ENCODE measurements at regions not wholly inside any gene's neighbourhood (a gene's known extent, or its start where the extent isn't known, plus 50 kb on each side); places are given as distances from the start of the nearest gene placed in this dataset.

DNA sequence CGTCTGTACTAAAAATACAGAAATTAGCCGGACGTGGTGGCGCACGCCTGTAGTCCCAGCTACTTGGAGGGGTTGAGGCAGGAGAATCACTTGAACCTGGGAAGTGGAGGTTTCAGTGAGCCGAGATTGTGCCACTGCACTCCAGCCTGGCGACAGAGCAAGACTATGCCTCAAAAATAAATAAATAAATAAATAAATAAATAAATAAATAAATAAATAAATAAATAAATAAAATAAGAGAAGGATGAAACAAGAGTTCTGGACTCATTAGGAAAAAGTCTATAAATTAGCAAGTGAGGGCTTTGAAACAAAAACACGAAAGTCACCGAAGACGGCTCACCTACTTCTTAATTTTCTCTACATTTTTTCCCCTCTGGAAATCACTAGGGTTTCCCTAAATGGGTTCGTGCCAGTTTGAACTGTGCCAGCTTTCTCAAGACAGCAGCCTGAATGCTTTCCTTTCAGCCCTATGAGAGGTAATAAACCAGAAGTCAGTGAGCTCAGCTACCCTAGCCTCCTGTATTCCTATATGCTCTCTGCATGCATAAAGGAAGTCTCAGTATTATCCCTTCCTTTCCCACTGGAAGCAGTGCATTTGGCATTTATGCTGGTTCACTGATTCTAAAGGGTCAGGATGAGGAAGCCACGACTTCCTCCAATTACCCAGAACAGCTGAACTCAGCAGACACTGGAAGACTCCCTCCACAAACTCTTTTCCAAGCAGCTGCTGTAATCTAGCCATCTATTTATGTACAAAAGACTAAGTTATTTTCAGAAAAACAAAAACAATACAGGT is 266.9 kb downstream of the ZBBX start:
- no peaks in the 10 kb centered on the region for H3K27me3 ChIP-seq (ENCODE audit: control insufficient read depth, insufficient read depth, low read length)
- no peak for DNase-seq (ENCODE audit: low read depth in 2 of 2)
- no peaks in the 10 kb centered on the region for H3K79me2 ChIP-seq (ENCODE audit: control insufficient read depth, insufficient read depth, low read length)
- no peaks in the 10 kb centered on the region for H3K9me3 ChIP-seq (ENCODE audit: control insufficient read depth, insufficient read depth, low read depth, low read length)
- no peak overlapping the region for H3K27ac ChIP-seq (ENCODE audit: insufficient read depth, low read length)
- TF ChIP-seq EZH2 (IDR thresholded peaks at IDR 0.05; ENCODE audit: low read length, missing control alignments): no peak
- TF ChIP-seq, protein P1, sequence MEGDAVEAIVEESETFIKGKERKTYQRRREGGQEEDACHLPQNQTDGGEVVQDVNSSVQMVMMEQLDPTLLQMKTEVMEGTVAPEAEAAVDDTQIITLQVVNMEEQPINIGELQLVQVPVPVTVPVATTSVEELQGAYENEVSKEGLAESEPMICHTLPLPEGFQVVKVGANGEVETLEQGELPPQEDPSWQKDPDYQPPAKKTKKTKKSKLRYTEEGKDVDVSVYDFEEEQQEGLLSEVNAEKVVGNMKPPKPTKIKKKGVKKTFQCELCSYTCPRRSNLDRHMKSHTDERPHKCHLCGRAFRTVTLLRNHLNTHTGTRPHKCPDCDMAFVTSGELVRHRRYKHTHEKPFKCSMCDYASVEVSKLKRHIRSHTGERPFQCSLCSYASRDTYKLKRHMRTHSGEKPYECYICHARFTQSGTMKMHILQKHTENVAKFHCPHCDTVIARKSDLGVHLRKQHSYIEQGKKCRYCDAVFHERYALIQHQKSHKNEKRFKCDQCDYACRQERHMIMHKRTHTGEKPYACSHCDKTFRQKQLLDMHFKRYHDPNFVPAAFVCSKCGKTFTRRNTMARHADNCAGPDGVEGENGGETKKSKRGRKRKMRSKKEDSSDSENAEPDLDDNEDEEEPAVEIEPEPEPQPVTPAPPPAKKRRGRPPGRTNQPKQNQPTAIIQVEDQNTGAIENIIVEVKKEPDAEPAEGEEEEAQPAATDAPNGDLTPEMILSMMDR (conservative IDR thresholded peaks at IDR 0.05 in 1 of 2, IDR thresholded peaks at IDR 0.05 in 1 of 2; ENCODE audit: low read depth in 1 of 2, low read length in 2 of 2): no peak
- H4K20me1 ChIP-seq (ENCODE audit: control insufficient read depth, extremely low read depth, insufficient read depth, low read length): no peaks in the 10 kb centered on the region
- H3K4me2 ChIP-seq (ENCODE audit: extremely low read depth, insufficient read depth, low read length): no peak overlapping the region
- no peak overlapping the region for H3K9ac ChIP-seq (ENCODE audit: insufficient read depth, low read length)
- no peak overlapping the region for H3K4me3 ChIP-seq (replicated peaks in 1 of 4; ENCODE audit: control extremely low read depth in 1 of 4, insufficient read depth in 1 of 4, low read depth in 3 of 4, low read length in 4 of 4)
- H2AFZ ChIP-seq (ENCODE audit: low read length): no peak overlapping the region
- H3K36me3 ChIP-seq (ENCODE audit: control insufficient read depth, insufficient read depth, low read length): no peaks in the 10 kb centered on the region
- H3K4me1 ChIP-seq (ENCODE audit: control insufficient read depth, extremely low read depth, insufficient read depth, low read length): no peaks in the 10 kb centered on the region

DNA sequence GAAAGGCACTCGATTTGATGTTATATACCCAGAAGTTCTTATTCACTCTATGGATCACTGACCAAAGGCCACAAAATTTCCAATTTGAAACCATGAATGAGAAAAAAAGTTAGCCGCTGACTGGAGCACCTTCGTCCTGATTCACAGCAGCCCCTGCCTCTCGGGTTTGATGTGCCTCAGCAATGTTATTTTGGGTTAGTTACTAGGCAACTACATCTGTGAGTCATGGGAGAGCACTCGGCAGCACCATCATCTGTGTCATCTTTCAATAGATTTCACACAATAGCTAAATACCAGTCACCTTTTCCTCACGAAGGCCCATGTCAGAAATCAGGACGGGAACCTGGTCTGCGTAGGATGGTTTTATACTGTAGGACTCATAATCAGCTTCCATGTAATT is 269.2 kb downstream of the ZBBX start:
- peak in 1 of 2 donors; percentile 78 for DNase-seq (ENCODE audit: low read depth in 2 of 2)
- Histone ChIP-seq H3K27ac (ENCODE audit: insufficient read depth, low read length) (no peak overlapping the region), H3K4me1 (ENCODE audit: control insufficient read depth, extremely low read depth, insufficient read depth, low read length) (no peaks in the 10 kb centered on the region), H2AFZ (ENCODE audit: low read length) (no peak overlapping the region), H3K27me3 (ENCODE audit: control insufficient read depth, insufficient read depth, low read length) (no peaks in the 10 kb centered on the region), H3K9ac (ENCODE audit: insufficient read depth, low read length) (no peak overlapping the region), H4K20me1 (ENCODE audit: control insufficient read depth, extremely low read depth, insufficient read depth, low read length) (no peaks in the 10 kb centered on the region), H3K79me2 (ENCODE audit: control insufficient read depth, insufficient read depth, low read length) (no peaks in the 10 kb centered on the region), H3K9me3 (ENCODE audit: control insufficient read depth, insufficient read depth, low read depth, low read length) (no peaks in the 10 kb centered on the region), H3K4me2 (ENCODE audit: extremely low read depth, insufficient read depth, low read length) (no peak overlapping the region), H3K36me3 (ENCODE audit: control insufficient read depth, insufficient read depth, low read length) (no peaks in the 10 kb centered on the region), H3K4me3 (replicated peaks in 1 of 4; ENCODE audit: control extremely low read depth in 1 of 4, insufficient read depth in 1 of 4, low read depth in 3 of 4, low read length in 4 of 4) (no peak overlapping the region)
- TF ChIP-seq EZH2 (IDR thresholded peaks at IDR 0.05; ENCODE audit: low read length, missing control alignments): no peak
- TF ChIP-seq, protein P1 (conservative IDR thresholded peaks at IDR 0.05 in 1 of 2, IDR thresholded peaks at IDR 0.05 in 1 of 2; ENCODE audit: low read depth in 1 of 2, low read length in 2 of 2): no peak

DNA sequence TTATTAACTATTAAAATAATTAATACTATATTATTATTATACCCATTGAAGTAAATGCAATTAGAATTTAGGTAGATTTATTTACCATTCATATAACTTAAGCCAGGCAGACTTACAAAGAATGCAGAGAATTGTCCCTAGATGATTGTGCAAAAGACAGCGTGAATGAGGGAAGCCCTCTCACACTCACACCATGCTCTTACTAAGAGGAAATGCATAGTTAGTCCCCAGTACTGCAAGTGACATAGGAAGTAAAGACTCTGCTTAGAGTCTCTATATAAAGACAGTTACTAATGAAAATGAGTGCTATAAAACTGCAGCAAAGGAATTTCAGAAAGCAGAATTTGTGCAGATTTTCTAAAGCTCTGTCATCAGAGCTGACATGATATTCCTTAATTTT is 270.4 kb downstream of the ZBBX start:
- Histone ChIP-seq H3K4me3 (replicated peaks in 1 of 4; ENCODE audit: control extremely low read depth in 1 of 4, insufficient read depth in 1 of 4, low read depth in 3 of 4, low read length in 4 of 4) (no peak overlapping the region), H3K9ac (ENCODE audit: insufficient read depth, low read length) (no peak overlapping the region), H3K36me3 (ENCODE audit: control insufficient read depth, insufficient read depth, low read length) (no peaks in the 10 kb centered on the region), H4K20me1 (ENCODE audit: control insufficient read depth, extremely low read depth, insufficient read depth, low read length) (no peaks in the 10 kb centered on the region), H2AFZ (ENCODE audit: low read length) (no peak overlapping the region), H3K27me3 (ENCODE audit: control insufficient read depth, insufficient read depth, low read length) (no peaks in the 10 kb centered on the region), H3K27ac (ENCODE audit: insufficient read depth, low read length) (no peak overlapping the region), H3K79me2 (ENCODE audit: control insufficient read depth, insufficient read depth, low read length) (no peaks in the 10 kb centered on the region), H3K9me3 (ENCODE audit: control insufficient read depth, insufficient read depth, low read depth, low read length) (no peaks in the 10 kb centered on the region), H3K4me2 (ENCODE audit: extremely low read depth, insufficient read depth, low read length) (no peak overlapping the region), H3K4me1 (ENCODE audit: control insufficient read depth, extremely low read depth, insufficient read depth, low read length) (no peaks in the 10 kb centered on the region)
- no peak for DNase-seq (ENCODE audit: low read depth in 2 of 2)
- TF ChIP-seq, protein P1 (conservative IDR thresholded peaks at IDR 0.05 in 1 of 2, IDR thresholded peaks at IDR 0.05 in 1 of 2; ENCODE audit: low read depth in 1 of 2, low read length in 2 of 2): no peak
- no peak for TF ChIP-seq EZH2 (IDR thresholded peaks at IDR 0.05; ENCODE audit: low read length, missing control alignments)
